ENCODE measurements at regions not wholly inside any gene's neighbourhood (a gene's known extent, or its start where the extent isn't known, plus 50 kb on each side); places are given as distances from the start of the nearest gene placed in this dataset.
"Not testable (repeated sequence)": the region's sequence is repeated elsewhere in the genome, so short reads cannot be mapped to it uniquely, and the experiment has no call there.

DNA sequence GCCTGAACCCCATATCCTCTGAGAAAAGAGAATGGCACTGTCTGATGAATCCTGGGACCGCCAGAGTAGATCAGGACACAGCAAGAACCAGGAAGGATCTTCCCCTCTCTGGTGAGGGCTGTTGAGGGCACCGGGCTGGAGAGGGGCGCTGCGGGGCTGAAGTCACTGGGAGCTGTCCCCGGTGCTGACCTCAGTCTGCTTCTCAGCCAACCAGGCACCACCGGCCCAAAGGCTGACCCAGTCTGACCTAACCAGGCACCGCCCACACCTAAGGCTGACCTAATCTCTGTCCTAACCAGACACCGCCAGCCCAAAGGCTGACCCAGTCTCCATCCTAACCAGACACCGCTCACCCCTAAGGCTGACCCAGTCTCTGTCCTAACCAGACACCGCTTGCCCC is 82.8 kb downstream of the CPZ start:
- no peaks in the 10 kb centered on the region for H3K9me3 ChIP-seq (ENCODE audit: control insufficient read depth, low read depth, low read length)
- TF ChIP-seq EZH2 (IDR thresholded peaks at IDR 0.05; ENCODE audit: low read length), result no peak
- no peak for TF ChIP-seq CTCF (optimal IDR thresholded peaks at IDR 0.05 in 1 of 3, IDR thresholded peaks at IDR 0.05 in 1 of 3, conservative IDR thresholded peaks at IDR 0.05 in 1 of 3; ENCODE audit: extremely low read depth in 1 of 3, insufficient read depth in 2 of 3, low read length in 3 of 3)
- FAIRE-seq, result no peak
- no peaks in the 10 kb centered on the region for H3K4me1 ChIP-seq (ENCODE audit: control insufficient read depth, extremely low read depth, insufficient read depth, low read length)
- no peak overlapping the region for H3K9ac ChIP-seq (ENCODE audit: control insufficient read depth, extremely low read depth, insufficient read depth, low read length)
- no peak overlapping the region for H3K27ac ChIP-seq (ENCODE audit: control insufficient read depth, insufficient read depth, low read length)
- dilution Hi-C loops (cut with MboI; ENCODE audit: extremely low pct_ligation_motif_present, low sequenced_read_pairs), result no loop called here
- H3K9me1 ChIP-seq (ENCODE audit: control insufficient read depth, extremely low read depth, insufficient read depth, low read length), result no peaks in the 10 kb centered on the region
- H3K79me2 ChIP-seq (ENCODE audit: control insufficient read depth, insufficient read depth, low read length), result no peaks in the 10 kb centered on the region
- no peak for DNase-seq (ENCODE audit: low read depth, low spot score)
- H3K4me2 ChIP-seq (ENCODE audit: control insufficient read depth, extremely low read depth, insufficient read depth, low read depth, low read length), result no peak overlapping the region
- H4K20me1 ChIP-seq (ENCODE audit: control insufficient read depth, extremely low read depth, insufficient read depth, low read length), result no peaks in the 10 kb centered on the region
- no peaks in the 10 kb centered on the region for H3K36me3 ChIP-seq (ENCODE audit: control insufficient read depth in 2 of 2, extremely low read depth in 1 of 2, insufficient read depth in 2 of 2, low read length in 2 of 2)
- H2AFZ ChIP-seq (ENCODE audit: control insufficient read depth, low read length), result no peak overlapping the region
- H3K27me3 ChIP-seq (ENCODE audit: control insufficient read depth, extremely low read depth, insufficient read depth, low read length), result no peaks in the 10 kb centered on the region
- H3K4me3 ChIP-seq (ENCODE audit: control insufficient read depth in 2 of 3, extremely low read depth in 1 of 3, insufficient read depth in 2 of 3, low read depth in 1 of 3, low read length in 3 of 3), result no peak overlapping the region

DNA sequence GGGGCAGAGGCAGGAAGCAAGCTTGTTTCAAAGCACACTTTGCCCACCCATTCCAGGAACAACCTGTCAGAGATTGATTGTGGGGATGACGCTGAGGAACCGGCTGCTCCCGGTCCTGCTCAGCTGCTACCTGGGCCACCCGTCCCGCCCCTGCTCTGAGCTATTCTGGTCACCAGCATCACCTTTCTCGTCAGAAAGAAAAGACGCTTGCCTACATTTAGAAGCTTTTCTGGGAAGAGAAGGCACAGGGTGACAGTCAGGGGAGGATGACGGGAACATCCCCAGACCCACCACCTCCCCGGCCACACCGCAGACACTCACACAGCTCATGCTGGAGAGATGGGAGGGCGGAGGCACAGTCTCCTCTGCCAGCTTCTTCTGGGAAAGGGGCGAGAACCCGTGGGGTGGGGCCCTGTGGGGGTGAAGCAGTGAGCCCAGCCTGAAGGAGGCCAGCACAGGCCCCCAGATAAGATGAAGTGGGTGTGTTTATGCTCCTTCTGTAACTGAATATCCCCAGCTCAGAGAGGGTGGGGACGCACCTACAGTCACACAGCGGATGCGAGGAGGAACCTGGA is 81.8 kb downstream of the CPZ start:
- Histone ChIP-seq H3K4me2 (ENCODE audit: control insufficient read depth, extremely low read depth, insufficient read depth, low read depth, low read length) (no peak overlapping the region), H4K20me1 (ENCODE audit: control insufficient read depth, extremely low read depth, insufficient read depth, low read length) (no peaks in the 10 kb centered on the region), H3K9me3 (ENCODE audit: control insufficient read depth, low read depth, low read length) (no peaks in the 10 kb centered on the region), H3K4me3 (ENCODE audit: control insufficient read depth in 2 of 3, extremely low read depth in 1 of 3, insufficient read depth in 2 of 3, low read depth in 1 of 3, low read length in 3 of 3) (no peak overlapping the region), H3K79me2 (ENCODE audit: control insufficient read depth, insufficient read depth, low read length) (no peaks in the 10 kb centered on the region), H3K27ac (ENCODE audit: control insufficient read depth, insufficient read depth, low read length) (no peak overlapping the region), H2AFZ (ENCODE audit: control insufficient read depth, low read length) (no peak overlapping the region), H3K9ac (ENCODE audit: control insufficient read depth, extremely low read depth, insufficient read depth, low read length) (no peak overlapping the region), H3K36me3 (ENCODE audit: control insufficient read depth in 2 of 2, extremely low read depth in 1 of 2, insufficient read depth in 2 of 2, low read length in 2 of 2) (no peaks in the 10 kb centered on the region), H3K4me1 (ENCODE audit: control insufficient read depth, extremely low read depth, insufficient read depth, low read length) (no peaks in the 10 kb centered on the region), H3K9me1 (ENCODE audit: control insufficient read depth, extremely low read depth, insufficient read depth, low read length) (no peaks in the 10 kb centered on the region), H3K27me3 (ENCODE audit: control insufficient read depth, extremely low read depth, insufficient read depth, low read length) (no peaks in the 10 kb centered on the region)
- no peak for TF ChIP-seq CTCF (optimal IDR thresholded peaks at IDR 0.05 in 1 of 3, IDR thresholded peaks at IDR 0.05 in 1 of 3, conservative IDR thresholded peaks at IDR 0.05 in 1 of 3; ENCODE audit: extremely low read depth in 1 of 3, insufficient read depth in 2 of 3, low read length in 3 of 3)
- no peak for TF ChIP-seq EZH2 (IDR thresholded peaks at IDR 0.05; ENCODE audit: low read length)
- dilution Hi-C loops (cut with MboI; ENCODE audit: extremely low pct_ligation_motif_present, low sequenced_read_pairs), result no loop called here
- DNase-seq (ENCODE audit: low read depth, low spot score) (no peak), FAIRE-seq (no peak)

DNA sequence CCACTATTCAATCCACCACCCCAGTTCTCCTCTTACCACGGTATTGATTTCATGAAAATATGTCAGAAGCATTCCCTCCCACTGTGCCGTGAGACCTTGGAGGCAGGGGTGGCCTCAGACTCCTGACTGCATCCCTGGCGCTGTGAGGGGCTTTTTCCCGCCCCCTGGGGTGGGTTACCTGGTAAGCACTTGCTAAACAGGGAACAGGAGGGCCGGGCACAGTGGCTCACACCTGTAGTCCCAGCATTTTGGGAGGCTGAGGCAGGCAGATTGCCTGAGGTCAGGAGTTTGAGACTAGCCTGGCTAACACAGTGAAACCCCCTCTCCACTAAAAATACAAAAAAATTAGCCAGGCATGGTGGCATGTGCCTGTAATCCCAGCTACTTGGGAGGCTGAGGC is 80.5 kb downstream of the CPZ start:
- H4K20me1 ChIP-seq (ENCODE audit: control insufficient read depth, extremely low read depth, insufficient read depth, low read length); DNase-seq (ENCODE audit: low read depth, low spot score); H3K4me1 ChIP-seq (ENCODE audit: control insufficient read depth, extremely low read depth, insufficient read depth, low read length); H2AFZ ChIP-seq (ENCODE audit: control insufficient read depth, low read length); H3K79me2 ChIP-seq (ENCODE audit: control insufficient read depth, insufficient read depth, low read length); H3K4me3 ChIP-seq (ENCODE audit: control insufficient read depth in 2 of 3, extremely low read depth in 1 of 3, insufficient read depth in 2 of 3, low read depth in 1 of 3, low read length in 3 of 3); H3K4me2 ChIP-seq (ENCODE audit: control insufficient read depth, extremely low read depth, insufficient read depth, low read depth, low read length); H3K36me3 ChIP-seq (ENCODE audit: control insufficient read depth in 2 of 2, extremely low read depth in 1 of 2, insufficient read depth in 2 of 2, low read length in 2 of 2); FAIRE-seq; dilution Hi-C loops (cut with MboI; ENCODE audit: extremely low pct_ligation_motif_present, low sequenced_read_pairs); H3K27ac ChIP-seq (ENCODE audit: control insufficient read depth, insufficient read depth, low read length); H3K27me3 ChIP-seq (ENCODE audit: control insufficient read depth, extremely low read depth, insufficient read depth, low read length); H3K9ac ChIP-seq (ENCODE audit: control insufficient read depth, extremely low read depth, insufficient read depth, low read length); H3K9me3 ChIP-seq (ENCODE audit: control insufficient read depth, low read depth, low read length); H3K9me1 ChIP-seq (ENCODE audit: control insufficient read depth, extremely low read depth, insufficient read depth, low read length): not testable (repeated sequence)
